Erythroblast (primary cell): ENCODE measurements at regions not wholly inside any gene's neighbourhood (a gene's known extent, or its start where the extent isn't known, plus 50 kb on each side); places are given as distances from the start of the nearest gene placed in this dataset.

Source experiments
- GATA1 ChIP-seq: IDR thresholded peaks from 2 replicates; pipeline ENCODE4 v1.6.1; 2011; ENCODE audit warnings: low read depth, mild to moderate bottlenecking, control low read depth, low read length, moderate library complexity
- POLR2A ChIP-seq: IDR thresholded peaks from 2 replicates; pipeline ENCODE4 v1.6.1; 2011; ENCODE audit warnings: mild to moderate bottlenecking, low read length

GRCh38 chr2:207405150-207405549 lies 124.6 kb upstream of the CREB1 start:
- TF ChIP-seq POLR2A: no peak
- TF ChIP-seq GATA1: no peak
